HG03565 (cell line): ENCODE measurements at regions not wholly inside any gene's neighbourhood (a gene's known extent, or its start where the extent isn't known, plus 50 kb on each side); places are given as distances from the start of the nearest gene placed in this dataset.
"Not testable (repeated sequence)": the region's sequence is repeated elsewhere in the genome, so short reads cannot be mapped to it uniquely, and the experiment has no call there.

ENCODE experiments used
- ATAC-seq: cut with Tn5 transposase; IDR thresholded peaks from one replicate; pipeline ENCODE4 v1.9.1; 2021; ENCODE audit warnings: mild to moderate bottlenecking, moderate library complexity; ENCODE audit not compliant: unreplicated experiment

DNA sequence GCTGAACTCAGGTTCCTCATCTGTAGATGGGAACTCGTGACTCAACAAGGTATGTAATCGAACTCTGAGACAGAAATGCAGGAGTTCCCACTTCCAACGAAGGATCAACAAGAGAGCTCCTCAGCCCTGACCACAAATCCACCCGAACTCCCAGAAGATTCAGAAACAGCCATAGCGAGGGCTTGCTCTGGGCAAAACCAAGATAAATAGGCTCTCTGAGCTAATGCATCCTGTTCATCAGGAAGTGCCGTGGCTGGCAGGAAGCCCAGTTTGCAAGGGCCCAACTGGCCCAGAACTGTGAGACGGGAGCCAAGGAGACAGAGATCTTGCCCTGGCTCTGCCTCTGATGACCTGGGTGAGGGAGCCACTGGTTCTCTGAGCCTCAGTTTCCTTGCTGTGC, 141.7 kb upstream of the PFKP start:
- ATAC-seq: no peak

DNA sequence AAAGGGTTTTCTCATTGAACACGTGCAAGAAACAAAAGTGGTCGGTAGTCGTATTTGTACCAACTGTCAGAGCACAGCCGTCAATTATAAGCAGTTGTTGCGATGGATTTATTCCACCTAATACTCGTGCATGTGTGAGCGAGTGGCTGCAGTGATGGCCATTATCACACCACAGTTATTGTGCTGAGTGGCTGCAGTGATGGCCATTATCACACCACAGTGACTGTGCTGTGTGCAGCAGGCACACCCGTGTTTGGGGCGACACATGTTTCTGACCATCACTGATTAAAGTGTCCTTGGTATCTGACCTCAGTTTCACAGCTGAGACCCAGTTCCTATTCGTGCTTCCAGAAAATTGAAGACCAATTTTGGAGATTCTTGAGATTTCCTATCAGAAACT, 142.9 kb upstream of the PFKP start:
- no peak for ATAC-seq

DNA sequence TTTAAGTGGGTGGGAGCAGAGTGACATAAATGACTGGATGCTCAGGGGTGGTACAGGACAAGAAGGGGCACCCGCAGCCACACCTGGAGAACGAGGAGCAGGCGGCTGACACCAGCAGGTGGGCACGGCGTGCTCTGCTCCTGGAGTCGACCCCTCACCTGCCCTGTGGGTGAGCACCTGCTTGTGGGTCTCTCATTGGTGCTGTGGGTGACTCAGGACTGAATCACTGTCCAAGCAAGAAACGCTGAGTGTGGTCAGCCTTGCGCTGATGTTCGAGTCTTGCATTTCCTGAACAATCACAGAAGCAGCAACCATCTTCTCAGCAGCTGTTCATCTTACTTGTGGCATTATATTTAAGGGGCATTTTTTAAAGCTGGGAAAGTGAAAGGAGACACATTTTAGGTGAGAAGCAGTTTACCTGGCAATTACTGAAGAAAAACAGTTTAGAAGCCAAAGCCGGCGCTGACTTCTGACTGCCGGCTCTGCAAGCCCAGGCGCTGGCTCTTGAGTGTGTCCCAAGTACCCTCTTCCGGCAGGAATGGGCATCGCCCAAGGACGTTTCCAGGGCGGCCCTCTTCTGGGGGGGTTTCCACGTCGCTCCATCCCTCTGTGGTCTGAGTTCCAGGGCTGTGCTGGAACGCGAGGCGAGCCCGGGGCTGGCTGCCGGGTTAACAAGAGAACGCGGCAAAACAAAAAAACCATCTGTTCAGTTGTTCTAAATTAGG, 145.2 kb upstream of the PFKP start:
- ATAC-seq: no peak

- no peak for ATAC-seq
Observed at GRCh38 chr10:2920637-2921036, 146.7 kb upstream of the PFKP start.

- ATAC-seq: no peak
Observed at GRCh38 chr10:2920168-2920567, 147.2 kb upstream of the PFKP start.

DNA sequence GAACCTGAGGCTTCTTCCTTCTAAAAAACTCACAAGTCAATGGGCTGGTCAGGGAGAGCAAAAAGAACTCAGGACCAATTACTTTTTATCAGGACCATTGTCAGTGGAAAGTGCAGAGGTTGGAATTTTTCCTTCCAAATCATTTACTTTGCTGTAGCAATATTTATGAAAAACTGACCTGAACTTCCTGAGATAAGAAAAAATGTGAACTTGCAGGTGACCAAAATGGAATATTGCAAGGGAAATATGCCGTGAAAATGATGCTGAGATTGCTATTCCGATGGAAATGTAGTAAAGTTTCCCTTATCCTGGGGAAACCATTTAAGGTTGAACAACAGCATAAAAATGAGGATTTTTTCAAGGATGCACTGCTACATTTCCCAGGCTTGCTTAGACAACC, 148.3 kb upstream of the PFKP start:
- ATAC-seq: no peak

DNA sequence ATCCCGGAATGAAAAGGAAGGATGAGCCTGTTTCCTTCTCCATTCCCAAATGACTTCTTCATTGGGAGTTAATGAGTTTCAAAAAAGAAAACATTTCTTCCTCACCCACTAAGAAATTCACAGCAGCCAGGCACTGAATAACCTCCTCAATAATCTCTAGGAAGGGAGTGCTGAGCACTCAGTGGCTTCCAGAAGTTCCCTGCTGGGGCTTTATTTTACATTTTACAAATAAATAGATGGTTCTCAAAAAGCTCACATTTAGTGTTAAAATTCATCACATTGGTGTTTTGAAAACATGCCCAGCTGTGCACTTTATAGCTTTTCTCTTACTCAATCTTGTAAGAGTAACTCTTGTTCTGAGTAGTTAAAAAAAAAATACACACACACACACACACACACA, 148.9 kb upstream of the PFKP start:
- ATAC-seq: no peak

DNA sequence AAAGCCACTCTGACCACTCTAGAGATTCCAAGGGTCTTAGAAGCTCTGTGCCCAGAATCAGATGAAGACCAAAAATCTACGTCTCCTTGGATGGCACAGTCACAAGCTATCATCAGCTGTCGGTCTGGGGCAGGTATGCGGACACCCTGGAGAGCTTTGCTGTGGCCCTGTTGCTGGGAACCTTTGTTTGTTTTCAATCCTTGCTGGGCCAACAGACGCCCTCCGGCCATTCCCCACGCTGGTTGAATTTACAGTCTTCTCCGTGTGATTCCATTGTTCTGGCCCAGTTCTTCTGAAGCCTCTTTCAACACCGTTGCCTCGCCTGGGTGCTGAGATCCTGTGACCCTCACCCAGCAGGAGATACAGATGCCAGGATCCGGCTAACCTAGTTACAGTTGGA, 149.4 kb upstream of the PFKP start:
- ATAC-seq: no peak

DNA sequence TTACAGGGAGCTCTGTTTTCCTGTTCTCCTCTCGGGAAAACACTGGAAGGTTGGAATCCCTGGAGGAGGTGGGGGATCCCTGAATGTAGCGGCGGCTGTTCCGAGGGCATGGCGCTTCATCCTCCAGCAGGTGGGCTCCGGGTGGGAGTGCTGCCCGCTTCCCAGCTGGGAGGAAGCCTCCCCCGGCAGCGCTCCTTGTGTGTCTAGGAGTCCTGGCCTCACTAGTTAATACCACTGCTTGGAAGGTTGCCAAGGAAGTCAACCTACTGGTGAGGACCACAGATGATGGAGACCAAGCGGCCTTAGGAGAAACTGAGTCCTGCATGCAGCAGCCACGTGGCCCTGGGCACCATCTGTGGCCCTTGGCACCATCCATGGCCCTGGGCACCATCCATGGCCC, 151.9 kb upstream of the PFKP start:
- no peak for ATAC-seq

DNA sequence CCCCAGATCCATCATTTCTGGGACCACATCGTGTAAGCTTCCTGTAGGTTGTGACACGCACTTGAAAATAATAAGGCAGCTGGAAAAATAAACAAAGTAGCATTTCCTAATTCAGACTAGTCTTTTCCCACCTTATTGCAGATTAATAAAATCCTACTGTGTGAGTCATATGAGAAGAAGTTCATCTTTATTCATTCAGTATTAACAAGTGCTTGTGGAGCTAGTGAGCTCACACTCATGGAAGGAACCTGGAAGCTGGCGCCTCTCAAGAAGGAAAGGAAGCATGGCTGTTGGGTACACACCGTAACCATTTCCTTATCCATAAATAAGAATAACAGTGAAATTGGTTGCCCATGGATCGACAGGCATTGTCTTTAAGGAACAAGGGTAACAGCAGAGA, 152.6 kb upstream of the PFKP start:
- no peak for ATAC-seq

DNA sequence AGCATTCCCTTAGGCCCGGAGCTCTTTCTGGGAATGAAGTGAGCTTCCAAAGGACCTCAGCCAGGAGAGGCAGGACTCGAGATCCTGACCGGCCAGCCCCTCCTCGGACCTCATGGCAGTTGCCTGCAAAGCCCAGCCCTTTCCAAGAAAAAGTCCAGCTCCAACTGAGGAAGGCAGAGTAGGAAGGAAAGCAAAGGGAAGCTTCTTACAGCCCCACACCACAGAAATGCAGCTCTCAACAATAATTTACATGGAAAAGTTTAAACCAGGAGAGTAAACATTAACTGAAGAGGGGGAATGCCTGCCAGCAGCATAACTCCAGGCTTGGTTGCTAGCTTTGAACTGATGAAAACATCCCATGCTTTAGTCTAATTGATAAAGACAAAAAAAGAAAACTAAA, 153.9 kb upstream of the PFKP start:
- ATAC-seq: no peak

DNA sequence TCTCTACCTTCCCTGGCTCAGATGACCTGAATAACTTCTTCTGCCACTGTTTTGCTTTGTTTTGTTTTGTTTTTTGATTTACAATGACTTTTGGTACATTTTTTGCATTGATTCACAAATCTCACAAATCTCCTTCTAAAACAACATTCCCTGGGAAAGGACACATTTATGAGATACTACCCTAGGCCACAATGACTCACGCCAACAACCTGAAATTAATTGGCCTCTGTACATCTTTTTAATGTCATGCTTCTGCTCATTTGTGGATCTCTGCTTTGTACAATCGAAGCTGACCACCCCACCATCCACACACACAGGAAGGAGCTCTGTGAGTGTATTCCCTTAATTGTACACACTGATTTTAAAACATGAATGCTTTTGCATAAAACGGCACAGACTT, 156.7 kb upstream of the PFKP start:
- ATAC-seq: no peak

GRCh38 chr10:2909921-2910320, 157.4 kb upstream of the PFKP start:
- no peak for ATAC-seq

DNA sequence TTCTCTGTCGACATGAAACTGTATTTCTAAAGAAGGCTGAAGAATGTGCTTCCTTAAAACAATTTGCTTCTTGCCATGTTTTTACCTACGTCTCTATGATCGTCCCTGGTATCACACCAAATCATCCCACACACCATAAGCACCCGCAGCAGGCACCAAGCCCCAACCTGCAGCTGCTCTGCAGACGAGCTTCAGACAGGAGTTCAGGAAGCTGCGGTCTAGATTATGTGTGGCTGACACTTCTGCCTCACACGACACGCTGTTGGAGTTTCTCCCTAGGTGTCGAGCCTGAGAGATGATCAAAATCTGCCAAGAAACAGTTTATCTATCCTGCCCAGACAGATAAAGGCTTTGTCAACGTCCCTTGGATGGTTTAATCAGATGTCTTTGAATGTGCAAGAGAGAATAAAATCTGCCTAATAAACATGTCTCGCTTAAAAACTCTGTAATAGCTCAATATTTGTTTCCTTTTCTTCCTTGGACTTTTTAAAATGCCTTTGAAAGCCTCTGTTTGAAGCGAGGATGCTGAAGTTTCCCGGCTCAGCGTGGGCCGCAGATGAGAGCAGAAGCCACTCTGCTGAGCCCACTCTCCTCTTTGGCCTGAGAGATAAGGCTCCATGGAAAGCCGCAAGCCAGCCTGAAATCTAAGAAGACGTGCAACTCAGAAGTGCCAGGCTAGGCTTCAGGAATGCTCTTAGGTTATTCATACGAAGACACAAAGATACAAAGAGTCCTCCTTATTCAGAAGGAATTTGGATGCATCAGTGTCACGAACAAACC, 158.3 kb upstream of the PFKP start:
- ATAC-seq: no peak

DNA sequence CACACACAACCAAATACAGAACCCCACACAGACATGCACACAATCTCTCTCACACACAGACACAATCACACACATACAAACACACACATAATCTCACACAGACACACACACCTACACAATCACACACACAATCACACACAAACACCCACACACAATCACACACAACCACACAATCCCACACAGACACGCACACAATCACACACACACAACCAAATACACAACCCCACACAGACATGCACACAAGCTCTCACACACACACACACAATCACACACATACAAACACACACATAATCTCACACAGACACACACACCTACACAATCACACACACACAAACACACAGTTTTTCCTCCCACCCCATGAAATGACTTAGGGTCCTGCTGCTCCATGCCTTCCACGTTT, 160.4 kb upstream of the PFKP start:
- no peak for ATAC-seq

GRCh38 chr10:2905851-2906250, 161.5 kb upstream of the PFKP start:
- no peak for ATAC-seq

DNA sequence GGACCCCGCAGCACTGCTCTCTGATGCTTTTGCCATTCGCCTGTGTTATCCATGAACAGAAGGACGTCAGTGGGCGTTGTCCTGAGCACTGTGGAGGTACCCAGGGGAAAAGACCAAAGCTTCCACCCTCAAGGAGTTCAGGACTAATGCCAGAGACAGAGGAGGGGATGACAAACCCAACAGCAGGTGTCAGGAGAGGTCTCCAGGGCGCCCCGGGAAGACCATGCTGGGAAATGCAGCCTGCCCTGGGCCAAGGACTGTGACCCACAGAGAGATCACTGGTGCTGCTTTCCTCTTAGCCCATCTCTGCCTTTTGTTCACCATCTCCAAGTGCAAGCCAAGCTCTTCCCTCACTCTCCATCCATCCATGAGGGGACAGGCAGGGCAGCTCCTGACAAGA, 166.8 kb upstream of the PFKP start:
- no peak for ATAC-seq

DNA sequence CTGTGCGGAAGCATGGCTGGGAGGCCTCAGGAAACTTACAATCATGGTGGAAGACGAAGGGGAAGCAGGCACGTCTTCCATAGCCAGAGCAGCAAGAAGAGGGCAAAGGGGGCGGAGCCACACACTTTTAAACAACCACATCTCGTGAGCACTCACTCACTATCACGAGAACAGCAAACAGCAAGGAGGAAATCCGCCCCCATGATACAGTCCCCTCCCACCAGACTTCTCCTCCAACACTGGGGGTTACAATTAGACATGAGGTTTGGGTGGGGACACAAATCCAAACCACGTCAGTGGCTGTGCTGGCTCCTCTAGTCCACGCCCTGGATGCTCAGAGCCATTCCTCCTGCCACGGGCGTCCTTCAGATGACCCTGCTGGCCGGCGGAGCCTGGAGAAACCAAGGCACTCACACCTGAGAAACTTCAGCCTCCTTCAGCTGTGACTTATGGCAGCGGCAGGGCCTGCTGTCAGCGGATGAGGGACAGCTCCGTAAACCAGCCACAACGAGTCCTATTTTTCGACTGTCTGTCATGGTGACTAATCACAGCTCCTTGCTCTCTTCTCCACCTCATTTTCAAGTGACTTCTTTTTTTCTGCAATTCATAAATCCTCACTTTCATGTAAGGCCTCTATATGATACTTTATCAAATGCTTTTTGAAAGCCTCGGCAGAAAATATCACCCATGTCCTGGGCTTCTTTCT, 167.9 kb upstream of the PFKP start:
- ATAC-seq: no peak

- no peak for ATAC-seq
Observed at GRCh38 chr10:2898509-2898860, 168.9 kb upstream of the PFKP start.

DNA sequence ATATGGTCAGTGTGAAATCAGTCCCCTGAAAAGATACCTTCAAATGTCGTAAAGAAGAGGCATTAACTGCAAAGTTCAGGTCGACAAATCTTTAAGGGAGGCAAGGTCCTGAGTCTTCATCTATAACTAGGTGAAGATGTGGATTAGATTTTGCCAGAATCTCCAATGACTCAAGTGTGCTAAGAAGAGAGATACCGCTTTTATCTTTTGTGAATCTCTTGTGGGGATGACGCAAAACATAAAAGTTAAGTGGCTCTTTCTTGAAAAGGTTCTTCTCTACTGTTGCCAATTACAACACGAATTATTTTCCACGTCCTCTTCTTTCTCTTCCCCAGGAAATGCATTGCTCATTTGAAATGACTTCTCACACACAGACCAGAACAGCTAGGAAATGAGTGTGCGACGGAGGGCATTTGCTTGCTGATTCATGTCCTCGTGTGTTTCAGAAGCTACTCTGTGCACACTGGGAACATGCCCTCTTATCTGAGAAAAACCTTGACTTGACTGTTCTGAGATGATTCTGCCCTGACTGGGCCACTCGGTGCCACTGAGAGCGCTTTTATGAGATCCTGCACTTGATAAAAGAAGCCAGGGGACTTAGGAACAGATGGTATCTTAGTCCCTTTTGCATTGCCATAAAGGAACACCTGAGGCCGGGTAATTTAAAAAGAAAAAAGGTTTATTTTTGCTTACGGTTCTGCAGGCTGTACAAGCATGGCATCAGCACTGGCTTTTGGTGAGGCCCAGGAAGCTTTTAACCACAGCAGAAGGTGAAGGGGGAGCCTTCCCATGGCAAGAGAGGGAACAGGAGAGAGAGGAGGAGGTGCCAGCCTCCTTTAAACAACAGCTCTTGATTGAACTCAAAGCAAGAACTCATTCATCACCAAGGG, 169.5 kb upstream of the PFKP start:
- no peak for ATAC-seq

- ATAC-seq: not testable (repeated sequence)
Observed at GRCh38 chr10:2896334-2896733, 171.0 kb upstream of the PFKP start.
